ENCODE measurements at regions not wholly inside any gene's neighbourhood (a gene's known extent, or its start where the extent isn't known, plus 50 kb on each side); places are given as distances from the start of the nearest gene placed in this dataset.

- TF ChIP-seq POLR2A (IDR thresholded peaks at IDR 0.05) (no peak), CTCF (IDR thresholded peaks at IDR 0.05) (no peak), POLR2AphosphoS5 (IDR thresholded peaks at IDR 0.05) (no peak)
Measured at GRCh38 chr5:117210796-117211195, 636.2 kb upstream of the SEMA6A start.
